ENCODE measurements at regions not wholly inside any gene's neighbourhood (a gene's known extent, or its start where the extent isn't known, plus 50 kb on each side); places are given as distances from the start of the nearest gene placed in this dataset.

DNA sequence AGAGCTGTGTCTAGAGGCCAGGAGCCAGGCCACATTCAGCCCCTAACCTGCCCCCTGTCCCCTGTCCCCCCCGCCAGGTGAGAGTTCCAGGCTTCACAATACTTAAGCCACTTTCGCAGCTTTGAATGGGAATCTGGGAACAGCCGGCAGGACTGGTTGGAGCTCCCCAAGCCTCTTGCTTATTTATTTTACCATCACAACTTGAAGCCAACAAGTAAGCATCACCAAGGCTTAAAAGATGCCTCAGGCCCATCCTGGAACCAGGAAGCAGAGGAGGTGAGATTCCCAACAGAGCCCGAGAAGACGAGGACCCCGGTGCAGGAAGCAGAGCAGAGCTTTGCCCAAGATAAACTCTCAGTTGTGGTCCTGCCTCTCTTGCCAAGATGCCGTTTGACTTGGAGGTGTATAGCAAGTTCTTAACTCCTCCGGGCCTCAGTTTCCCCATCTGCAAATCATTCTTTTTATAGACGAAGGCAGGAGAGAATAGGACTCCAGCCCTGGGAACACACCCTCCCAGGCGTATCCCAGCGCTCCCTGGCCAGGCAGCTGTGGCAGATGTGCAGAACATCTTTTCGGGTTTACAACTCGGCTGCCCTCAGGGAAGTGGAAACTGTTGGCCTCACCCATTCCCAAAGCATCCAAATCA, 66.8 kb upstream of the SLC25A33 start:
- intact Hi-C loops (cut with DNase I), result no loop called here
- TF ChIP-seq, protein P1, sequence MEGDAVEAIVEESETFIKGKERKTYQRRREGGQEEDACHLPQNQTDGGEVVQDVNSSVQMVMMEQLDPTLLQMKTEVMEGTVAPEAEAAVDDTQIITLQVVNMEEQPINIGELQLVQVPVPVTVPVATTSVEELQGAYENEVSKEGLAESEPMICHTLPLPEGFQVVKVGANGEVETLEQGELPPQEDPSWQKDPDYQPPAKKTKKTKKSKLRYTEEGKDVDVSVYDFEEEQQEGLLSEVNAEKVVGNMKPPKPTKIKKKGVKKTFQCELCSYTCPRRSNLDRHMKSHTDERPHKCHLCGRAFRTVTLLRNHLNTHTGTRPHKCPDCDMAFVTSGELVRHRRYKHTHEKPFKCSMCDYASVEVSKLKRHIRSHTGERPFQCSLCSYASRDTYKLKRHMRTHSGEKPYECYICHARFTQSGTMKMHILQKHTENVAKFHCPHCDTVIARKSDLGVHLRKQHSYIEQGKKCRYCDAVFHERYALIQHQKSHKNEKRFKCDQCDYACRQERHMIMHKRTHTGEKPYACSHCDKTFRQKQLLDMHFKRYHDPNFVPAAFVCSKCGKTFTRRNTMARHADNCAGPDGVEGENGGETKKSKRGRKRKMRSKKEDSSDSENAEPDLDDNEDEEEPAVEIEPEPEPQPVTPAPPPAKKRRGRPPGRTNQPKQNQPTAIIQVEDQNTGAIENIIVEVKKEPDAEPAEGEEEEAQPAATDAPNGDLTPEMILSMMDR (IDR thresholded peaks at IDR 0.05), result no peak
- no peak for DNase-seq
- no peaks in the 10 kb centered on the region for H3K27me3 ChIP-seq
- H3K36me3 ChIP-seq, result no peaks in the 10 kb centered on the region
- H3K27ac ChIP-seq, result no peak overlapping the region
- H3K9me3 ChIP-seq, result no peaks in the 10 kb centered on the region
- no peak overlapping the region for H3K4me3 ChIP-seq
- no peaks in the 10 kb centered on the region for H3K4me1 ChIP-seq
- H3K9ac ChIP-seq (ENCODE audit: low read depth in 2 of 2, low read length in 2 of 2), result peak overlapping the region in 1 of 2 donors; percentile 9

DNA sequence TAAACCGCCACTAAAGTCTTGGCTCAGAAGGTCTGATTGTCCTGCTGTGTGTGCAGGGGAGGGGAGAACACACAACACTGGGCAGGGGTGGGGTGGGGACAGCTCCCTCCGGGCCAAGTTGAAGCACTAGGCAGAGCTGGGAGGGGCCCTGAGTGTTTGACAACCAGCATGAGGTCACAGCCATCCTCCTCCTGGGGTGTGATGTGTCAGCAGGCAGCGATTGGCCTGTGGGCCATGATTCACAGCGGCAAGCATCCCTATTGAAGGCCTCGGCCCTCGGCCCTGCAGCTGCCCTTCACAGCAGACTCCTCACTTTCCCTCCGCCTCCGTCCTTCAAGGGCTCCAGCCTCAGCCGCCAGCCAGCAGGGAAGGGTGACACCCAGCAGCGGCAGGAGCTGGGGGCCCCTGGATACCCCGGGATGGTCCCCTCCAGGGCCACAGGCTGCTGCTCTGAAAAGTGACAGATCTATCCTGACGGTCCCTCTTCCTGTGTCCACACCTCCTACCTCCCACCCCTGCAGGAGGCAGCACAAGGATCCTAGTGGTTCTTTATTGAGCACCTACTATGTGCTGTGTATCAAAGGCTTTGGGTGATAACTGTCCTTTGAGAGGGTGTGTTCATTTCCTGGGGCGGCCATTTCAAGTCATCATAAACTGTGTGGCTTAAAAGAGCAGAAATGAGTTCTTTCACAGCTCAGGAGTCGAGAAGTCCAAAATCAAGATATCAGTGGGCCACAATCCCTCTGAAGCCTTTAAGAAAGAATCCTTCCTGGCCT, 66.0 kb upstream of the SLC25A33 start:
- H3K36me3 ChIP-seq, result no peaks in the 10 kb centered on the region
- H3K9me3 ChIP-seq, result no peaks in the 10 kb centered on the region
- H3K4me3 ChIP-seq, result no peak overlapping the region
- no peaks in the 10 kb centered on the region for H3K27me3 ChIP-seq
- TF ChIP-seq, protein P1 (IDR thresholded peaks at IDR 0.05), result no peak
- intact Hi-C loops (cut with DNase I), result no loop called here
- H3K4me1 ChIP-seq, result no peaks in the 10 kb centered on the region
- peak; percentile 76 for DNase-seq
- no peak overlapping the region for H3K27ac ChIP-seq
- H3K9ac ChIP-seq (ENCODE audit: low read depth in 2 of 2, low read length in 2 of 2), result peak overlapping the region in 1 of 2 donors; percentile 59

DNA sequence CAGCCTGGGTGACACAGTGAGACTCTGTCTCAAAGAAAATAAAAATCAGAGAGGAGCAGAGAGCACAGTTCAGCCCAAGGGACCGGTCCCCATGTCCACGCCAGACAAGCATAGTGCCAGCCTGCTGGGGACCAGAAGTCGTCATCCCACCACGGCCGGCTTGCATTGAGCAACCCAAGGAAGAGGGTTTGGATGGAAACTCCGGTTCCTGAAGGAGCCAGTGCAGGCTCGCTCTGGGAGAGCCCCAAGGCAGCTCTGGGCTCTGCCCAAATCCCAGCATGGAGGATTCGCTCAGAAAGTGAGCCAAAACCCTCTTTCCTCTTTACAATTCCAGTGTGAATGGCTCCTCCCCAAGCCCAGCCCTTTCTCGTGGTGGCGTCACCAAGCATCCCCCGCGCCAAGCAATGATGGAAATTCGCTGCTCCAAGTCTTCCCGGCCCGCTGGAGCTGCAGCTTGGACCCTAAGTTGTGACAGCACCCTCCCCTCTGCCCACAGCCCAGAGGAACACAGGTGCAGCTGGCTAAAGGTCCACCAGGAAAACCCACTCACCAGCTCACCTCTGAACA, 64.1 kb upstream of the SLC25A33 start:
- DNase-seq, result no peak
- no peaks in the 10 kb centered on the region for H3K27me3 ChIP-seq
- no peaks in the 10 kb centered on the region for H3K36me3 ChIP-seq
- H3K4me1 ChIP-seq, result no peaks in the 10 kb centered on the region
- intact Hi-C loops (cut with DNase I), result no loop called here
- H3K4me3 ChIP-seq, result no peak overlapping the region
- H3K27ac ChIP-seq, result no peak overlapping the region
- H3K9me3 ChIP-seq, result no peaks in the 10 kb centered on the region
- TF ChIP-seq, protein P1 (IDR thresholded peaks at IDR 0.05), result no peak
- H3K9ac ChIP-seq (ENCODE audit: low read depth in 2 of 2, low read length in 2 of 2), result no peak overlapping the region

GRCh38 chr1:9476790-9477463, 62.3 kb upstream of the SLC25A33 start:
- intact Hi-C loops (cut with DNase I), result no loop called here
- DNase-seq, result no peak
- Histone ChIP-seq H3K36me3 (no peaks in the 10 kb centered on the region), H3K9me3 (no peaks in the 10 kb centered on the region), H3K9ac (ENCODE audit: low read depth in 2 of 2, low read length in 2 of 2) (no peak overlapping the region), H3K4me3 (no peak overlapping the region), H3K4me1 (no peaks in the 10 kb centered on the region), H3K27me3 (no peaks in the 10 kb centered on the region), H3K27ac (no peak overlapping the region)
- TF ChIP-seq, protein P1 (IDR thresholded peaks at IDR 0.05), result no peak

- intact Hi-C loops (cut with DNase I), result no loop called here
- H3K4me1 ChIP-seq, result no peaks in the 10 kb centered on the region
- H3K27ac ChIP-seq, result no peak overlapping the region
Measured at GRCh38 chr1:9477535-9477934, 61.7 kb upstream of the SLC25A33 start.

More at GRCh38 chr1:9477535-9477934, 61.7 kb upstream of the SLC25A33 start:
- H3K9me3 ChIP-seq, result no peaks in the 10 kb centered on the region
- no peak for DNase-seq
- no peak overlapping the region for H3K9ac ChIP-seq (ENCODE audit: low read depth in 2 of 2, low read length in 2 of 2)
- no peak overlapping the region for H3K4me3 ChIP-seq
- H3K27me3 ChIP-seq, result no peaks in the 10 kb centered on the region
- TF ChIP-seq, protein P1 (IDR thresholded peaks at IDR 0.05), result no peak
- H3K36me3 ChIP-seq, result no peaks in the 10 kb centered on the region

All from colonic mucosa (tissue), 4 donors.